GM12878 (cell line): ENCODE measurements at regions not wholly inside any gene's neighbourhood (a gene's known extent, or its start where the extent isn't known, plus 50 kb on each side); places are given as distances from the start of the nearest gene placed in this dataset.

Experiments used
- ATAC-seq: fragments of 200-7000 bp; cut with Tn5 transposase; 3 replicates; pipeline ENCODE4 v1.9.1; 2020; ENCODE audit warnings: mild to moderate bottlenecking, moderate library complexity
- BruUV-seq: library from RNA; stranded (reverse); fragments of 400-500 nt; replicated peaks from 2 replicates; lab custom pipeline; 2021; lab: Mats Ljungman, UMichigan
- CTCF ChIA-PET: fragments of 300-600 bp; sonication (Branson Sonifier 250); formaldehyde crosslinking; extraction: SDS; loops from one replicate; lab custom pipeline; 2021; ENCODE audit warnings: inconsistent platforms; lab: Yijun Ruan, JAX
- POLR2A ChIA-PET: fragments of 350-600 bp; formaldehyde crosslinking; extraction: SDS; loops from one replicate; lab custom pipeline; 2021; ENCODE audit warnings: inconsistent platforms; lab: Charles Lee
- RAD21 ChIA-PET: fragments of 300-600 bp; sonication (Branson Sonifier 250); formaldehyde crosslinking; loops from one replicate; lab custom pipeline; 2023; ENCODE audit warnings: antibody characterized with exemption; ENCODE audit not compliant: unreplicated experiment; lab: Charles Lee
- SMC1A ChIA-PET: fragments of 300-600 bp; sonication (Branson Sonifier 250); formaldehyde crosslinking; loops from one replicate; lab custom pipeline; 2023; ENCODE audit not compliant: unreplicated experiment, uncharacterized antibody; lab: Charles Lee
- DNase-seq: peaks from one replicate; pipeline ENCODE4 v3.0.0-alpha.2; 2011; ENCODE audit warnings: low read depth, low spot score
- FAIRE-seq: peaks from 3 replicates; lab custom pipeline; 2011; peaks lifted over from hg19 to GRCh38; lab: Jason Lieb, UNC
- H2AFZ ChIP-seq: 2 replicates; pipeline ENCODE4 v1.6.0; 2011; ENCODE audit warnings: low read depth, low read length, control low read depth; ENCODE audit not compliant: control insufficient read depth
- H3K27ac ChIP-seq: 2 replicates; pipeline ENCODE4 v1.5.1; 2011; ENCODE audit warnings: control low read depth; ENCODE audit not compliant: control insufficient read depth, insufficient read depth
- H3K27me3 ChIP-seq, 2 experiments: replicated peaks in 1 of 2; 2 replicates each; pipeline versions ENCODE4 v1.6.0 to v1.6.1; 2011; ENCODE audit warnings: low read length in 1 of 2; ENCODE audit not compliant: control insufficient read depth in 2 of 2, insufficient read depth in 2 of 2
- H3K36me3 ChIP-seq, 2 experiments: 2 replicates each; pipeline ENCODE4 v1.5.1; 2011; ENCODE audit warnings: low read length in 1 of 2; ENCODE audit not compliant: control insufficient read depth in 2 of 2, insufficient read depth in 2 of 2
- H3K4me1 ChIP-seq: 2 replicates; pipeline ENCODE4 v1.6.1; 2011; ENCODE audit warnings: mild to moderate bottlenecking, low read length, moderate library complexity, mixed read lengths; ENCODE audit not compliant: control insufficient read depth, insufficient read depth
- H3K4me2 ChIP-seq: 2 replicates; pipeline ENCODE4 v1.6.0; 2011; ENCODE audit warnings: control low read depth; ENCODE audit not compliant: control insufficient read depth, insufficient read depth
- H3K4me3 ChIP-seq: fragments of 200-600 bp; sonication (generic); 2 replicates; pipeline ENCODE4 v1.5.1; 2016
- H3K79me2 ChIP-seq: 2 replicates; pipeline ENCODE4 v1.6.0; 2011; ENCODE audit warnings: low read length; ENCODE audit not compliant: control insufficient read depth, insufficient read depth
- H3K9ac ChIP-seq: 2 replicates; pipeline ENCODE4 v1.8.0; 2011; ENCODE audit warnings: low read length, control low read depth, mixed read lengths; ENCODE audit not compliant: control insufficient read depth, insufficient read depth
- H3K9me3 ChIP-seq: replicated peaks from 3 replicates; pipeline ENCODE4 v1.5.1; 2011; ENCODE audit warnings: mild to moderate bottlenecking, low read length; ENCODE audit not compliant: control insufficient read depth, insufficient read depth
- H4K20me1 ChIP-seq: 2 replicates; pipeline ENCODE4 v1.6.0; 2011; ENCODE audit not compliant: control insufficient read depth, insufficient read depth
- ATF2 ChIP-seq: IDR thresholded peaks from 2 replicates; pipeline ENCODE4 v1.6.1; 2012; ENCODE audit warnings: low read length, inconsistent platforms
- CEBPZ ChIP-seq: fragments of 150-350 bp; IDR thresholded peaks from 2 replicates; pipeline ENCODE4 v1.6.1; 2016; ENCODE audit warnings: low read depth, low read length
- CHD4 ChIP-seq: fragments of 200-600 bp; sonication (generic); IDR thresholded peaks from 2 replicates; pipeline ENCODE4 v1.6.1; 2016; ENCODE audit warnings: mild to moderate bottlenecking
- CREM ChIP-seq: IDR thresholded peaks from 2 replicates; pipeline ENCODE4 v1.6.1; 2014; ENCODE audit warnings: antibody characterized with exemption, low read depth
- GATAD2B ChIP-seq: fragments of 450-650 bp; conservative IDR thresholded peaks from 2 replicates; pipeline ENCODE4 v1.6.1; 2017; ENCODE audit warnings: low read depth, mild to moderate bottlenecking, moderate library complexity
- HDAC6 ChIP-seq: fragments of 200-600 bp; sonication (generic); IDR thresholded peaks from one replicate; pipeline ENCODE4 v1.8.0; 2017; ENCODE audit warnings: antibody characterized with exemption; ENCODE audit not compliant: unreplicated experiment
- NFXL1 ChIP-seq: fragments of 450-650 bp; IDR thresholded peaks from 2 replicates; pipeline ENCODE4 v1.6.1; 2017; ENCODE audit warnings: antibody characterized with exemption, mild to moderate bottlenecking, borderline replicate concordance
- POLR2AphosphoS2 ChIP-seq: IDR thresholded peaks from 2 replicates; pipeline ENCODE4 v1.6.1; 2011; ENCODE audit warnings: low read depth, mild to moderate bottlenecking, low read length, improper control_type of control experiment, moderate library complexity
- WRNIP1 ChIP-seq: IDR thresholded peaks from 2 replicates; pipeline ENCODE4 v1.6.1; 2011; ENCODE audit warnings: low read depth, low read length, improper control_type of control experiment, borderline replicate concordance
- ZNF217 ChIP-seq: fragments of 450-650 bp; IDR thresholded peaks from 2 replicates; pipeline ENCODE4 v1.6.1; 2017; ENCODE audit warnings: antibody characterized with exemption, mild to moderate bottlenecking
- in situ Hi-C: fragments of 300-500 bp; cut with MboI; formaldehyde crosslinking; loops from 9 replicates; pipeline ENCODE4 v1.14.3; 2018; ENCODE audit warnings: mixed read lengths
- intact Hi-C: fragments of 100-400 bp; cut with micrococcal nuclease; formaldehyde crosslinking; loops from one replicate; pipeline ENCODE4 v1.14.2; 2022; ENCODE audit not compliant: unreplicated experiment

GRCh38 chr9:11374926-11375325, 762.1 kb upstream of the PTPRD start (continued):
- TF ChIP-seq CEBPZ, result no peak
- TF ChIP-seq, all 136 proteins: peak for 0

GRCh38 chr9:11402621-11403020, 789.8 kb upstream of the PTPRD start:
- no peak for ATAC-seq
- in situ Hi-C loops, result no loop called here
- Histone ChIP-seq H4K20me1 (no peaks in the 10 kb centered on the region), H3K9me3 (no peaks in the 10 kb centered on the region), H2AFZ (no peak overlapping the region), H3K27me3 (no peaks in the 10 kb centered on the region), H3K9ac (no peak overlapping the region), H3K4me2 (no peak overlapping the region), H3K79me2 (no peaks in the 10 kb centered on the region), H3K27ac (no peak overlapping the region), H3K4me1 (no peaks in the 10 kb centered on the region), H3K36me3 (no peaks in the 10 kb centered on the region), H3K4me3 (no peak overlapping the region)
- ChIA-PET POLR2A (no interaction called here), SMC1A (no interaction called here), CTCF (no interaction called here), RAD21 (no interaction called here)
- no peak for DNase-seq
- no peak for FAIRE-seq
- no TSS peak for BruUV-seq
- TF ChIP-seq HDAC6, result no peak
- TF ChIP-seq ATF2, result no peak
- TF ChIP-seq NFXL1, result no peak
- TF ChIP-seq CREM, result no peak
- TF ChIP-seq CHD4, result no peak
- no peak for TF ChIP-seq WRNIP1
- TF ChIP-seq GATAD2B, result no peak
- TF ChIP-seq POLR2AphosphoS2, result no peak
- no peak for TF ChIP-seq ZNF217
- intact Hi-C loops, result no loop called here
